ENCODE measurements at regions not wholly inside any gene's neighbourhood (a gene's known extent, or its start where the extent isn't known, plus 50 kb on each side); places are given as distances from the start of the nearest gene placed in this dataset.

- FAIRE-seq = no peak
- H3K79me2 ChIP-seq (ENCODE audit: control insufficient read depth, insufficient read depth, low read length) = no peaks in the 10 kb centered on the region
- no peak overlapping the region for H3K9ac ChIP-seq (ENCODE audit: control insufficient read depth, insufficient read depth, low read length)
- H2AFZ ChIP-seq (ENCODE audit: control insufficient read depth, low read depth, low read length) = no peak overlapping the region
- no peak overlapping the region for H3K4me3 ChIP-seq
- no peak overlapping the region for H3K27ac ChIP-seq (ENCODE audit: control insufficient read depth, insufficient read depth)
- no peaks in the 10 kb centered on the region for H3K36me3 ChIP-seq (ENCODE audit: control insufficient read depth in 2 of 2, insufficient read depth in 2 of 2, low read length in 1 of 2)
- POLR2A ChIA-PET = no interaction called here
- CTCF ChIA-PET = no interaction called here
- no TSS peak for BruUV-seq (replicated peaks)
- in situ Hi-C loops (cut with MboI) = no loop called here
- H3K9me3 ChIP-seq (replicated peaks; ENCODE audit: control insufficient read depth, insufficient read depth, low read length) = no peaks in the 10 kb centered on the region; the same call in 2 of the 3 replicates
- TF ChIP-seq IRF3 (IDR thresholded peaks at IDR 0.05) (no peak), SRF (IDR thresholded peaks at IDR 0.05; ENCODE audit: low read depth in 2 of 2, low read length in 2 of 2) (no peak), RAD51 (IDR thresholded peaks at IDR 0.05) (no peak), CHD4 (IDR thresholded peaks at IDR 0.05) (no peak), SPI1 (IDR thresholded peaks at IDR 0.05; ENCODE audit: borderline replicate concordance, insufficient read depth, low read depth, low read length) (no peak), ZSCAN29 (IDR thresholded peaks at IDR 0.05) (no peak), TBL1XR1 (IDR thresholded peaks at IDR 0.05; ENCODE audit: low read depth, low read length) (no peak), MAX (IDR thresholded peaks at IDR 0.05; ENCODE audit: low read depth, low read length) (no peak), MEF2A (IDR thresholded peaks at IDR 0.05; ENCODE audit: insufficient read depth, low read depth, low read length) (no peak), IRF4 (IDR thresholded peaks at IDR 0.05; ENCODE audit: low read depth, low read length) (no peak), NR2C2 (IDR thresholded peaks at IDR 0.05; ENCODE audit: borderline replicate concordance, control insufficient read depth, insufficient read length, low read depth) (no peak), MTA2 (IDR thresholded peaks at IDR 0.05; ENCODE audit: low read depth) (no peak), ZNF384 (IDR thresholded peaks at IDR 0.05; ENCODE audit: borderline replicate concordance, low read depth, low read length) (no peak), MTA3 (IDR thresholded peaks at IDR 0.05; ENCODE audit: borderline replicate concordance, low read length) (no peak)
- no peak for ATAC-seq
- SMC1A ChIA-PET (ENCODE audit: uncharacterized antibody, unreplicated experiment) = no interaction called here
- no peaks in the 10 kb centered on the region for H4K20me1 ChIP-seq (ENCODE audit: control insufficient read depth, insufficient read depth)
- 58% methylated on average over 20 of the region's 21 CpGs for WGBS (ENCODE audit: insufficient coverage, insufficient replicate concordance, low lambda C conversion rate, missing lambda C conversion rate)
- intact Hi-C loops (cut with micrococcal nuclease; ENCODE audit: unreplicated experiment) = no loop called here
- H3K4me1 ChIP-seq (ENCODE audit: control insufficient read depth, insufficient read depth, low read length) = no peaks in the 10 kb centered on the region
- RAD21 ChIA-PET (ENCODE audit: unreplicated experiment) = no interaction called here
- DNase-seq (ENCODE audit: low read depth, low spot score) = no peak
- H3K27me3 ChIP-seq (replicated peaks in 1 of 2; ENCODE audit: control insufficient read depth in 2 of 2, insufficient read depth in 2 of 2, low read length in 1 of 2) = no peaks in the 10 kb centered on the region
- H3K4me2 ChIP-seq (ENCODE audit: control insufficient read depth, insufficient read depth) = no peak overlapping the region
Measured at GRCh38 chr5:3030511-3031165, 279.2 kb upstream of the IRX2 start.
